Lung (tissue), 11 donors: ENCODE measurements at regions not wholly inside any gene's neighbourhood (a gene's known extent, or its start where the extent isn't known, plus 50 kb on each side); places are given as distances from the start of the nearest gene placed in this dataset.

Source experiments
- ATAC-seq: fragments of 200-7000 bp; cut with Tn5 transposase; one replicate; pipeline ENCODE4 v1.9.1; 2020; ENCODE audit warnings: moderate number of reproducible peaks; ENCODE audit not compliant: insufficient read depth, low FRiP score
- DNase-seq, 3 donors: peaks; one replicate each; pipeline ENCODE4 v3.0.0-alpha.2; 2013 to 2017
- H3K27ac ChIP-seq, 2 donors: one replicate each; pipeline ENCODE4 v1.5.1; 2013; ENCODE audit warnings: mild to moderate bottlenecking in 2 of 2, moderate library complexity in 2 of 2, control low read depth in 1 of 2, inconsistent platforms in 1 of 2, low read depth in 1 of 2, low read length in 1 of 2
- H3K27me3 ChIP-seq, 3 donors: one replicate each; pipeline ENCODE4 v1.5.1; 2013; ENCODE audit warnings: low read length in 2 of 3; ENCODE audit not compliant: control insufficient read depth in 3 of 3, insufficient read depth in 3 of 3
- H3K36me3 ChIP-seq, 4 donors: one replicate each; pipeline ENCODE4 v1.5.1; 2013; ENCODE audit warnings: low read length in 4 of 4, mild to moderate bottlenecking in 1 of 4, moderate library complexity in 1 of 4; ENCODE audit not compliant: control insufficient read depth in 4 of 4, insufficient read depth in 4 of 4
- H3K4me1 ChIP-seq, 5 donors: one replicate each; pipeline ENCODE4 v1.5.1; 2013; ENCODE audit warnings: low read length in 5 of 5, mild to moderate bottlenecking in 2 of 5, moderate library complexity in 1 of 5; ENCODE audit not compliant: control insufficient read depth in 5 of 5, insufficient read depth in 5 of 5
- H3K4me3 ChIP-seq: one replicate; pipeline ENCODE4 v1.5.1; 2013; ENCODE audit warnings: mild to moderate bottlenecking, control low read depth, moderate library complexity
- H3K9ac ChIP-seq, 2 donors: one replicate each; pipeline ENCODE4 v1.5.1; 2013; ENCODE audit warnings: low read length in 2 of 2, control low read depth in 1 of 2; ENCODE audit not compliant: insufficient read depth in 1 of 2
- H3K9me3 ChIP-seq, 4 donors: one replicate each; pipeline ENCODE4 v1.5.1; 2013; ENCODE audit warnings: low read length in 3 of 4, mild to moderate bottlenecking in 1 of 4, moderate library complexity in 1 of 4; ENCODE audit not compliant: control insufficient read depth in 4 of 4, insufficient read depth in 3 of 4
- WGBS, 2 donors: extraction: QIAGEN DNeasy Blood & Tissue Kit; methylation state at CpG; one replicate each; pipeline ENCODE4 v1.1.7; 2013; 5-methylcytosine and 5-hydroxymethylcytosine counted together
- TF ChIP-seq, protein P1 (sequence below): IDR thresholded peaks from 2 replicates; pipeline ENCODE4 v1.5.1; 2012; ENCODE audit warnings: mild to moderate bottlenecking; ENCODE audit errors: control extremely low read depth, extremely low read depth
- donor health status: control.
- donor health status: control.
- donor health status: Bipolar disorder and iron deficiency.
- donor health status: healthy.
- donor health status: DM: yes; HTN: yes; CAD: no.

- Histone ChIP-seq H3K9ac (no peak overlapping the region), H3K4me1 (peaks cover 0 to 27% (median 2%) of the 10 kb centered on the region in 5 donors), H3K9me3 (no peaks in the 10 kb centered on the region), H3K27ac (no peak overlapping the region), H3K36me3 (no peaks in the 10 kb centered on the region), H3K4me3 (no peak overlapping the region), H3K27me3 (no peaks in the 10 kb centered on the region)
- DNase-seq (peak; percentile 28 to 81 (median 69)), ATAC-seq (no peak)
- WGBS, 2 donors = 71 to 73% methylated on average over 7 of the region's 7 CpGs
- TF ChIP-seq, protein P1, sequence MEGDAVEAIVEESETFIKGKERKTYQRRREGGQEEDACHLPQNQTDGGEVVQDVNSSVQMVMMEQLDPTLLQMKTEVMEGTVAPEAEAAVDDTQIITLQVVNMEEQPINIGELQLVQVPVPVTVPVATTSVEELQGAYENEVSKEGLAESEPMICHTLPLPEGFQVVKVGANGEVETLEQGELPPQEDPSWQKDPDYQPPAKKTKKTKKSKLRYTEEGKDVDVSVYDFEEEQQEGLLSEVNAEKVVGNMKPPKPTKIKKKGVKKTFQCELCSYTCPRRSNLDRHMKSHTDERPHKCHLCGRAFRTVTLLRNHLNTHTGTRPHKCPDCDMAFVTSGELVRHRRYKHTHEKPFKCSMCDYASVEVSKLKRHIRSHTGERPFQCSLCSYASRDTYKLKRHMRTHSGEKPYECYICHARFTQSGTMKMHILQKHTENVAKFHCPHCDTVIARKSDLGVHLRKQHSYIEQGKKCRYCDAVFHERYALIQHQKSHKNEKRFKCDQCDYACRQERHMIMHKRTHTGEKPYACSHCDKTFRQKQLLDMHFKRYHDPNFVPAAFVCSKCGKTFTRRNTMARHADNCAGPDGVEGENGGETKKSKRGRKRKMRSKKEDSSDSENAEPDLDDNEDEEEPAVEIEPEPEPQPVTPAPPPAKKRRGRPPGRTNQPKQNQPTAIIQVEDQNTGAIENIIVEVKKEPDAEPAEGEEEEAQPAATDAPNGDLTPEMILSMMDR = no peak
Measured at GRCh38 chr6:111971181-111971841, 82.6 kb upstream of the CCN6 start.

GRCh38 chr6:111971866-111972532 lies 81.9 kb upstream of the CCN6 start:
- Histone ChIP-seq H3K9ac (no peak overlapping the region), H3K4me3 (no peak overlapping the region), H3K4me1 (peaks cover 0 to 27% (median 2%) of the 10 kb centered on the region in 5 donors), H3K36me3 (no peaks in the 10 kb centered on the region), H3K27me3 (no peaks in the 10 kb centered on the region), H3K9me3 (no peaks in the 10 kb centered on the region), H3K27ac (peak overlapping the region in 1 of 2 donors; percentile 17)
- 91 to 93% methylated on average over 5 of the region's 5 CpGs for WGBS, 2 donors
- TF ChIP-seq, protein P1 = no peak
- ATAC-seq (no peak), DNase-seq (no peak)

DNA sequence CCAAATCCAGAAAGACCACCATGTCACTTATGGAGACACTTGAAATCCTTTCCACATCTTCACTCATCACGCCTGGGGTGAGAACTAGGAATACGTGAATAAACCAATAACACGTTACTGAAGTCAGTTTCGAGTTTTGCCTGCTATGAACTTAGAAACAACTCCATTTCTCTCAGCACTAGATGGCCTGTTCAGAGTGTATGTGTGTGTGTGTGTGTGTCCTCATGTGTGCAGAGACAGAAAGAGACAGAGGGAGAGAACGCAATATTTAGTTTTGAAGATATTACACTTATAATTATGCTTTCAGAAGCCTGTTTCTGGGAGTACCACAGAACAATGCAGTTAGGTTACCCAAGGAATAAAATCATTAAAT lies 81.2 kb upstream of the CCN6 start:
- Histone ChIP-seq H3K4me1 (peaks cover 0 to 27% (median 2%) of the 10 kb centered on the region in 5 donors), H3K9ac (peak overlapping the region in 1 of 2 donors; percentile 64), H3K9me3 (no peaks in the 10 kb centered on the region), H3K4me3 (no peak overlapping the region), H3K27me3 (no peaks in the 10 kb centered on the region), H3K27ac (peak overlapping the region; percentile 41 to 65), H3K36me3 (no peaks in the 10 kb centered on the region)
- DNase-seq = peak in 1 of 3 donors; percentile 54
- TF ChIP-seq, protein P1 = no peak
- no peak for ATAC-seq
- 92% methylated on average over 5 of the region's 5 CpGs for WGBS, 2 donors
